NCI-H446 (cell line): ENCODE measurements at regions not wholly inside any gene's neighbourhood (a gene's known extent, or its start where the extent isn't known, plus 50 kb on each side); places are given as distances from the start of the nearest gene placed in this dataset.

Source experiments
- DNase-seq, 2 experiments: peaks; one replicate each; lab custom pipeline; 2025; lab: John Stamatoyannopoulos, UW

GRCh38 chr13:30107521-30108136 is 199.7 kb downstream of the KATNAL1 start:
- no peak for DNase-seq

DNA sequence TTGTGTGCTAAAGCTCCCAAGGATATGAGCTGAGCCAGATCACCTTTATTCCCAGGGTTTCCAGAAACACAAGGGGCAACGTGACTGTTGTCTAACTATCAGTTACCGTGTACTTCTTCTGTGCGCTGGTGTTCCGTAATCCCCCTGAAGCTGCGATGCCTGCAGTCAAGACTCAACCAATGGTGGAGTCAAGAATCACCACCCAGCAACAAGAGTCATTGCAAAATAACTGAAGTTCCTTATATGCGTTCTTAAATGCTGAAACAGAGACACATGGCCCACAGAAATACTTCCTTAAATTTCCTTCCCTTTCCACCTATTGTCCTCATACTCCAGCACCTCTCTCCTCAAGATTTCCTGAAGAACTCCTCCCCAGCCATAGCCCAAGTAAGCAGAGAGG is 200.2 kb downstream of the KATNAL1 start:
- no peak for DNase-seq

DNA sequence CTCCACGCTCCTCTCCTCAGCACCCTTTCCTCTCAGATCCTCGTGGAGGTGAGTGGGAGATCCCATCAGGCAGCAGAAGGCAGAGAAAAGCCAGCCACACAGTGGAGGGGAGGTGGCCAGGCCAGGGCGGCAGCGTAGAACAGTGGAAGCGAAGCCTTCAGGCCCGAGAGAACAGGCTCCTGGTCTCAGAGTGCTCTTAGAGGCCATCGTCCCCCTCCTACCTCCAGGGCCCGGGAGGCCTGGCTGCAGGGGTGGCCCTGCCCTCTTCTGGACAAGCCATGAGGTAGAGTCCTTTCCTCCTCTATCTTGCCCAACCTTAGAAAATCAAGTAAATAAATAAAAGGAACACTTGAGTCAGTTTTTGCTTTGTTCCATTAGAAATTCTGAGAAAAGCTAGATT is 202.0 kb downstream of the KATNAL1 start:
- DNase-seq: no peak

DNA sequence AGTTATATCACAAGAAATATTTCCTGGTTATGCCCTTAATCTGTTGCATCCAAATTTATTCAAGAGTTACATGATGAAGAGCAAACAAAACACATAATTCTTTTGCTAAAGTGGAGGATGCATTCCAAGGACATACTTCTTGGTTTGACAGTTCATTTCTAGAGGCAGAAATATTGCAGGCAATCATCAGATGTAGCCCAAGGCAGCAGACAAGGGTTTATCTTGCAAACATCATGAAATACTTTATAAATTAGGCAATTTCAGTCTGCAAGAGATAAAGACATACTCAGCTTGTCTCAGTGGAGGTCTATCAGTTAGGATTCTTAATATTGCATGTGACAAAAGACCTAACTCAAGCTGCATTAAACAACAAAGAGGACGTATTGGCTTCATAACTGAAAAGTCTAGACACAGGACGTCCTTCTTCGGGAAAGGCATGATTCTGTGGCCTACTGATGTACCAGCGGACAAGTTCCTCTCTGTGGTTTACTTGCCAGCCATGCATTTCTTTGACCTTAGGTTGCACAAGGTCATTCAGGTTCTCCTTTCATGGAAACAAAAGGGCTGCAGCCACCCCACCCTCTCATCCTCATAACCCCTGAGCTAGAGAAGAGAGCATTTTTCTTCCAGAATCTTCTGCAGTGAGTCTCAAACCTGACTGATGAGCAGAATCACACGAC is 204.1 kb downstream of the KATNAL1 start:
- DNase-seq: no peak

- no peak for DNase-seq
These were observed 207.1 kb downstream of the KATNAL1 start for GRCh38 chr13:30100226-30100625.

GRCh38 chr13:30097701-30098100 is 209.7 kb downstream of the KATNAL1 start:
- DNase-seq: no peak

DNA sequence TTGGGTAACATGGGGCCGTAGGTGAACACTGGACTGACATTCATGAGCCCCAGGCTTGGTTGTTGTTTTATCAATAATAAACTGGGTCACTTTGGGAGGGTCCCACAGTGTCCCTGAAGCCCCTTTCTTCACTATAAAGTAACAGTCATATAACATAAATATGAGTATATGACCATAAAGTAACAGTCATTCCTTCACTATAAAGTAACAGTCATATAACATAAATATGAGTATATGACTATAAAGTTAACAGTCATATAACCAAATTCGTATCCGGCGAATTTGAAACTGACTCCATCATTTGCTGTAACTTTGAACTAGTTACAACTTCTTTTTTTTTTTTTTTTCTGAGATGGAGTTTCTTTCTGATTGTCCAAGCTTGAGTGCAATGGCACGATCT is 210.3 kb downstream of the KATNAL1 start:
- no peak for DNase-seq

- DNase-seq: no peak
These were observed 213.3 kb downstream of the KATNAL1 start for GRCh38 chr13:30094015-30094414.

DNA sequence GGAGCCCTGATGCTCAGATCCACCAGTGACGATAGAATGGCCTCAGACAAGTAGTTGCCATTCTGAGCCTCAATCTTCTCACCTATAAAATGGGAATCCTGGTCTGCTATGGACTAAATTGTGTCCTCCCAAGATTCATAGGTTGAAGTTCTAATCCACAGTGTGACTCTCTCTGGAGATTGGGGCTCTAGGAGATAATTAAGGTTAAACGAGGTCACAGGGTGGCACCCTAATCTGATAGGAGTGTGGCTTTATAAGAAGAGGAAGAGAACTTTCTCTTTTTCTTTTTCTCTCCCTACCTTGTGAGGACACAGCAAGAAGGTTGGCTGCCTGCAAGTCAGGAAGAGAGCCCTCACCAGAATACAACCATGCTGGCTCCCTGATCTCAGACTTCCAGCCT is 214.1 kb downstream of the KATNAL1 start:
- no peak for DNase-seq

DNA sequence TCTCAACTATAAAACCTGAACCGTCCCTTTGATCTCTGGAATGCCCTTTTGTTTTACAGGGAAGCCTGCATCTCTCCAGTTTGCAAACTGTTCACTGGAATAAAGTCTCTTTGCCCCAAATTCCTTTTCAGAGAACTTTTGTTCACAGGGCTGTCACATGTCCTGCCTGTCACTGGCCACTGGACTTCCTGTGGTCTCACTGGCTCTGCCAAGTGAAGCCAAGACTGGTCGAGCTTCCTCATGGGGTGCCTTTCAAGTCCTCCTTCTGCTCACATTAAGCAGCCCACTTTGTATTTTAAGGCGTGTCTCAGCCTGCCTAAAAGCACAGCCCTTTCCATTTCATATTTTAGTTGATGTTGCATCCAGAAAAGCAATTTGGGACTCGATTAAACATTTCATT is 215.7 kb downstream of the KATNAL1 start:
- no peak for DNase-seq

DNA sequence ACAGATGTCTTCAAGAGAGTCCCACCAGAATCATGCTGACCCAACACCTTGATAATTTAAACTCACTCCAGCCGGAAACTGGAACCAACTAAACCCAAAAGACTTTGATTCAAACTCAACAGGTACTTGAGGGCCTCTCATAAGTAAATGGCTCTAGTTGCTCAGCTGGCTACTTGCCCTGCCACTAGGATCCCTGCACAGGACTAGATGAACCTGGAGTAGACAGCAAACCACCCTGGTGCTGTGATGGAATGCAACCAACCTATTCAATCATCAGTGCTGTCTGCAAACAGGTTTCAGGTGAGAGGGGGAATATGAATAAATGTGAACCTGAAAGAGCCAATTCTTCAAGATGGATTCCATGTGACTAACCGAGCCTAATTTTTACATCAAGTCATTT is 216.3 kb downstream of the KATNAL1 start:
- no peak for DNase-seq

DNA sequence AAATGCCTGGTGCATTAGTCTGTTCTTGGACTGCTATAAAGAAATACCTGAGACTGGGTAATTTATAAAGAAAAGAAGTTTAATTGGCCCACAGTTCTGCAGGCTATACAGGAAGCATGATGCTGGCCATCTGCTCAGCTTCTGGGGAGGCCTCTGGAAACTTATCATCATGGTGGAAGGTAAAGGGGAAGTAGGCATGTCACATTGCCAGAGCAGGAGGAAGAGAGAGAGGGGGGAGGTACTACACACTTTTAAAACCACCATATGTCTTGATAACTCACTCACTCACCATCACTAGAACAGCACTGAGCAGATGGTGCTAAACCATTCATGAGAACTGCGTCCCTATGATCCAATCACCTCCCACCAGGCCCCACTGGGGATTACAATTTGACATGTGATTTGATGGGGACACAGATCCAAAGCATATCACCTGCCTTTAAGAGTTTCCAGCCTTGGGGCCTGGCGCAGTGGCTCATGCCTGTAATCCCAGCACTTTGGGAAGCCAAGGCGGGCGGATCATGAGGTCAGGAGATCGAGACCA is 219.0 kb downstream of the KATNAL1 start:
- DNase-seq: no peak

DNA sequence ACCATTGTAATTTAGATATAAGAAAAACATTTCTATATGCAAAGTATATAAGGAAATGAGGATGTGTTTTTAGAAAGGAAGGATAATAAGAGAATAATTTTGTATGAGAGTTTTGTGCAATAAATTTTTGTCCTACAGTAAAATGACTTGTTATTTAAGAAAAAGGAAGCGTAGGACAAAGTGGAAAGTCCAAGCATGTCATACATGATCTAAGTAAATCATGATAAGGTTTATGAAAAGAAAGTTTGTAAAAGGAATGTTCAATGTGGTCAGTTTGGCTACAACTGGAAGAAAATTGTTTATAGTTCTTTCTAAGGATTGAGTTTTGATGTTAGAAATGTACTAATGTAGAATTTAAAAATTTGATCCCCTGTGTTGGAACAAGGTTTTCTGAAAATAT is 222.3 kb downstream of the KATNAL1 start:
- no peak for DNase-seq

DNA sequence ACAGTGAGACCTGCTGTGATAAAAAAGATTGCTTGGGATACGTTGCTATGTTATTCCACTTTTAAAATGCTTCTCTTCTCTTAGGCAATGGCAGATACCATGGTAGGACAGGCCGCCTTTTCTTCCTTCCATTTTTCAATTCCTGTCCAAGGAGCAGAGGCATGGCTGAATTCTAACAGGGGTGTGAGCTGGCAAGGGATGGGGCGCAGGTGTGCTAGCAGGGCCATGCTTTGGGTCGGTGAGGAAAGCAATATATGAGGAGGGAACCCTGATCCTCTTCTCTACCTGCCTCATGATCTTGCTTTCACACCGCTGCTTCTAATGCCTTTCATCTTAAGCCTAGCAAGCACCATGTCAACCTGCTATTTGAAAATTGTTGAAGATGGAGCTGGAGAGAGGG is 225.0 kb downstream of the KATNAL1 start:
- no peak for DNase-seq

DNA sequence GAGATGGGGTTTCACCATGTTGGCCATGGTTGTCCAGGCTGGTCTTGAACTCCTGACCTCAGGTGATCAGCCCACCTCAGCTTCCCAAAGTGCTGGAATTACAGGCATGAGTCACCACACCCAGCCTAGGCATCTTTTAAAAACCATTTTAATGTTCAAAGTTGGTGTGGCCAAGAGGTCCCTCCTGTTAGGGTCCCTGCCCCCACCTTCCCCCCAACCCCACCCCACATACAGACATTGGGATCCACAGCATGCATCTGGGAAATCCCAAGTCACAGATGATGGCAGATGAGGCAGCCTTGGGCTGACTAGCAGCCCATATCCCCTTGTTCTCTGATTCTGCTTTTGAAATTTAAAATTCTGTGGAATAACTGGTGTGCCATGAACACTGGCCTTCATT is 226.0 kb downstream of the KATNAL1 start:
- no peak for DNase-seq

DNA sequence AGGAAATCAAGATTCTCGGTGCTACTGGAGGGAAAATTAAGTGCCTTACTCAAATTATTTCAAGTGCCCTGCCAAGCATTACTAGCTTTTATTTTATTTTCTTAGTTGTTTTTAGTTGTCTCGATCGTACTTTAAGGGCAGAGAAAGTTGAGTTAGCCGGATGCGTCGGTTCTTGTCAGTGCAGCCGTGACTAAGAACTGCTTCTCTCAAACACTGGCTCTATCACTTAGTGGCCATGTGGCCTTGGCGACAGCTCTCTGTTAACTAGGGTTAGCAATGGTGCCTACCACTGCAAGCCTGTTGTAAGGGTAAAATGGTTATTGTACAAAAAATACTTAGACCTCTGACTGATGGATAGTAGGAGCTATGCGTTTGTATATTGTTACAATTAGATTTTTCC is 227.8 kb downstream of the KATNAL1 start:
- DNase-seq: no peak

DNA sequence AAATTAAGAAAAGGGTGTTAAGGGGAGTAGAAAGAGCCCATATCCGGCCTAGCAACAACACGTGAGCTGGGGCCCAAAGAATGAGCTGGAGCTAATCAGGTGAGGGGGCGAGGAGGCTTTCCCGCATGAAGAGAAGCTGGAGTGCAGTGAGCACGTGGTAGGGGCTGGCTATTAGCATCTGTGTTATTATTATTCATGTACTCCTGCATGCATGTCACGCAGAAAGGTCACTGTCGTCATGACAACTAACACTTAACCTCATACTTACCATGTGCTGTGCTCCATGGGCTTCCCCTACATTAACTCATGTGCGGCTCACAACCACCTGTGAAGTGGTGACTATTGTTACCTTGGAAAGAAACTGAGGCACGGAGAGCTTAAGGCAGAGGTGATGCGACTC is 227.6 kb upstream of the UBL3 start:
- no peak for DNase-seq

GRCh38 chr13:30077240-30077735 is 226.9 kb upstream of the UBL3 start:
- no peak for DNase-seq

- no peak for DNase-seq
These were observed 224.7 kb upstream of the UBL3 start for GRCh38 chr13:30074955-30075614.

DNA sequence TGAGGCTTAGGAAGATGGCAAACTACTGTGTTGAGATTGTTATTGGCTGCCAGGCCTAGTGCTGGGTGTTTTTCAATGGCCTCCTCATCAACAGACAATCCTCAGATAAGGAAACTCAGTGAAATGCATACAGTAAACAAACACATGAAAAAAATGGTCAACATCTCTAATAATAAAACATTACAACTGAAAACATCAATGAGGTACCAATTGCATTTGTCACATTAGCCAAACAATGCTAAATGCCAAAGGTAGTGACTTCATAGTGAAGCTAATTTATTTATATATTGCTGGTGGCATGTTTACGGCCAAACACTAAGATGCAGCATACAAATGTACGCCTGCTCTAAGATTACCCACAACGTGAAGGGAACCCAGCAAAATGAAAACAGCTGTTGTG is 224.0 kb upstream of the UBL3 start:
- no peak for DNase-seq

DNA sequence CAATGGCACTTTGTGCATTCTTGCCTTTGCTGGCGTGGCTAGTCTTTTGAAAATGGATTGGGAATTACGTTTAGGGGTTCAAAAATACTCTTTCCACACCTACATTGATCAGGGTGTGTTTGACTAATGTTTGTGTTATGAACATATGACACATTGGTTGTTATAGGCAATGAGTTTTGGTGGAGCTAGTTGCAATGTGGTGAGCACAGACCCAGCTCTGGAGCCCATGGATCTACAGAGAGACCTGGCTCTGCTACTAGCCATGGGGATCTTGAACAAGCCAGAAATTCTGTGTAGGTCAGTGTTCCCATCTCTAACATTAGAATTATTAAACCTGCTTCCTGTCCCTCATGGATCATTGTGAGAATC is 222.4 kb upstream of the UBL3 start:
- DNase-seq: no peak

DNA sequence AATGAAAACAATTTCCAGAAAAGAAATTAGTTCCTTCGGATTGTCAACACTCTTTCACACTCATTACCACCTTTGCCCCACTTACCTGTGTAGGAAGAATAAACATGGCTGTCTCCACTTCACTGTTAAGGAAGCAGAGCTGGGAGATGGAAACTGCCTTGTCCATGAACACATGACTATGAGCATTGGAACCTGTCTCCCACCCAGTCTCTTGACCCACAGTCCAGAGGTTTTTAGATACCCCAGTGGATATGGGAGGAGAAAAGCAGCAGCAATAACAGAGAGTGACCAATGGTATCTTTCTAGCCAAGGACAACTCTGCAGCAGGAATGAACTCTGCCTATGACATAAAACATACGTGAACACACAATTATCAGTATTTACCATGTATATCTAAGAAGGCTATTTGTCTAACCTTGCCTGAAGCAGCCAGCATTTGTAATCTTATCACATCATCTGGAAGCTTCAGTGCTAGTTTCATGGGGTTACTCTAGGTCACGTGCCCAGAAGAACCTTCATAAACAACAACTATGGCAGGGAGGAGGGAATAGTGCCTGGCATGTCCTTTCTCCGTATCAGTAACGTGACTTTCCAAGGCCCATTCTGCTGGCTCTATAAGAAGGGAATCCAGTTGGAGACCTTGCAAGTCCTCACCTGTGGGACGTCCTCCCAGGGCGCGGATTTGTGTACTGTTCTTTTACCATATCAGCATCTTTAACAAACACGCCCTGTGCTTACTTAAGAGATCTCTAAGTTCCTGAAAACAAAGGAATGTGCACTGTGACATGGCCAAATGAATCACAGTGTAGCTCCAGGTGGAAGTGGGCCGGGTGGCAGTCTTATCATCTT is 221.8 kb upstream of the UBL3 start:
- no peak for DNase-seq
